ENCODE measurements at regions not wholly inside any gene's neighbourhood (a gene's known extent, or its start where the extent isn't known, plus 50 kb on each side); places are given as distances from the start of the nearest gene placed in this dataset.
"Not testable (repeated sequence)": the region's sequence is repeated elsewhere in the genome, so short reads cannot be mapped to it uniquely, and the experiment has no call there.

- ATAC-seq (no peak), DNase-seq (no peak)
- Mint-ChIP-seq H3K27me3 (no peaks in the 10 kb centered on the region), H3K4me3 (no peak overlapping the region), H3K9me3 (peaks cover 0 to 16% (median 11%) of the 10 kb centered on the region in 11 donors), H3K27ac (no peak overlapping the region), H3K4me1 (no peaks in the 10 kb centered on the region), H3K36me3 (no peaks in the 10 kb centered on the region)
- no peak overlapping the region for H3K4me3 ChIP-seq (ENCODE audit: low read length)
- no peak overlapping the region for H3K27ac ChIP-seq (ENCODE audit: low read depth, low read length)
- ChIA-PET CTCF (no interaction called here), POLR2A (no interaction called here)
- H3K36me3 ChIP-seq (ENCODE audit: control insufficient read depth in 2 of 3, insufficient read depth in 3 of 3, low read length in 3 of 3), result no peaks in the 10 kb centered on the region
- H3K4me1 ChIP-seq (ENCODE audit: control insufficient read depth in 2 of 2, insufficient read depth in 2 of 2, low read length in 2 of 2), result no peaks in the 10 kb centered on the region
- no peaks in the 10 kb centered on the region for H3K27me3 ChIP-seq (ENCODE audit: control insufficient read depth in 2 of 2, insufficient read depth in 2 of 2, low read length in 2 of 2)
- no peaks in the 10 kb centered on the region for H3K9me3 ChIP-seq (ENCODE audit: control insufficient read depth in 2 of 3, low read length in 3 of 3)
- intact Hi-C loops (cut with micrococcal nuclease), result no loop called here
These were observed 364.4 kb upstream of the API5 start for GRCh38 chr11:42947405-42947804.

DNA sequence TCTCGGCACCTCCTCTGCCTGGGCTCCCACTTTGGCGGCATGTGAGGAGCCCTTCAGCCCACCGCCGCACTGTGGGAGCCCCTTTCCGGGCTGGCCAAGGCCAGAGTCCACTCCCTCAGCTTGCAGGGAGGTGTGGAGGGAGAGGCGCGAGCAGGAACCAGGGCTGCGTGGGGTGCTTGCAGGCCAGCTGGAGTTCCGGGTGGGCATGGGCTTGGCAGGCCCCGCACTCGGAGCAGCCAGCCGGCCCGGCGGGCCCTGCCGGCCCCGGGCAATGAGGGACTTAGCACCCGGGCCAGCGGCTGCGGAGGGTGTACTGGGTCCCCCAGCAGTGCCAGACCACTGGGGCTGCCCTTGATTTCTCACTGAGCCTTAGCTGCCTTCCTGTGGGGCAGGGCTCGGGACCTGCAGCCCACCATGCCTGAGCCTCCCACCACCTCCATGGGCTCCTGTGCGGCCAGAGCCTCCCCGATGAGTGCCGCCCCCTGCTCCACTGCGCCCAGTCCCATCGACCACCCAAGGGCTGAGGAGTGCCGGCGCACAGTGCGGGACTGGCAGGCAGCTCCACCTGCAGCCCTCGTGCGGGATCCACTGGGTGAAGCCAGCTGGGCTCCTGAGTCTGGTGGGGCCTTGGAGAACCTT lies 361.9 kb upstream of the API5 start:
- H3K27me3 ChIP-seq (ENCODE audit: control insufficient read depth in 2 of 2, insufficient read depth in 2 of 2, low read length in 2 of 2); H3K4me1 Mint-ChIP-seq; H3K27me3 Mint-ChIP-seq; H3K27ac ChIP-seq (ENCODE audit: low read depth, low read length); H3K9me3 ChIP-seq (ENCODE audit: control insufficient read depth in 2 of 3, low read length in 3 of 3); intact Hi-C loops (cut with micrococcal nuclease); H3K4me3 Mint-ChIP-seq; DNase-seq; POLR2A ChIA-PET; CTCF ChIA-PET; H3K36me3 ChIP-seq (ENCODE audit: control insufficient read depth in 2 of 3, insufficient read depth in 3 of 3, low read length in 3 of 3); H3K4me3 ChIP-seq (ENCODE audit: low read length); ATAC-seq; H3K36me3 Mint-ChIP-seq; H3K27ac Mint-ChIP-seq; H3K4me1 ChIP-seq (ENCODE audit: control insufficient read depth in 2 of 2, insufficient read depth in 2 of 2, low read length in 2 of 2): not testable (repeated sequence)
- peaks cover 0 to 16% (median 9%) of the 10 kb centered on the region in 11 donors for H3K9me3 Mint-ChIP-seq

GRCh38 chr11:42951266-42951665 lies 360.5 kb upstream of the API5 start:
- Histone ChIP-seq H3K27ac (ENCODE audit: low read depth, low read length) (no peak overlapping the region), H3K4me3 (ENCODE audit: low read length) (no peak overlapping the region), H3K27me3 (ENCODE audit: control insufficient read depth in 2 of 2, insufficient read depth in 2 of 2, low read length in 2 of 2) (no peaks in the 10 kb centered on the region), H3K4me1 (ENCODE audit: control insufficient read depth in 2 of 2, insufficient read depth in 2 of 2, low read length in 2 of 2) (no peaks in the 10 kb centered on the region), H3K36me3 (ENCODE audit: control insufficient read depth in 2 of 3, insufficient read depth in 3 of 3, low read length in 3 of 3) (no peaks in the 10 kb centered on the region), H3K9me3 (ENCODE audit: control insufficient read depth in 2 of 3, low read length in 3 of 3) (no peaks in the 10 kb centered on the region)
- intact Hi-C loops (cut with micrococcal nuclease), result no loop called here
- no peak overlapping the region for H3K4me3 Mint-ChIP-seq
- no peak for DNase-seq
- no peaks in the 10 kb centered on the region for H3K4me1 Mint-ChIP-seq
- ChIA-PET CTCF (no interaction called here), POLR2A (no interaction called here)
- no peaks in the 10 kb centered on the region for H3K36me3 Mint-ChIP-seq
- H3K9me3 Mint-ChIP-seq, result peaks cover 0 to 16% (median 11%) of the 10 kb centered on the region in 11 donors
- H3K27me3 Mint-ChIP-seq, result no peaks in the 10 kb centered on the region
- no peak for ATAC-seq
- no peak overlapping the region for H3K27ac Mint-ChIP-seq

- Mint-ChIP-seq H3K4me3 (no peak overlapping the region), H3K36me3 (peaks cover 0 to 3% (median 0%) of the 10 kb centered on the region in 5 donors), H3K27ac (no peak overlapping the region), H3K9me3 (peaks cover 0 to 8% (median 3%) of the 10 kb centered on the region in 11 donors), H3K27me3 (no peaks in the 10 kb centered on the region), H3K4me1 (no peaks in the 10 kb centered on the region)
- no peaks in the 10 kb centered on the region for H3K9me3 ChIP-seq (ENCODE audit: control insufficient read depth in 2 of 3, low read length in 3 of 3)
- ATAC-seq (no peak), DNase-seq (no peak)
- H3K4me1 ChIP-seq (ENCODE audit: control insufficient read depth in 2 of 2, insufficient read depth in 2 of 2, low read length in 2 of 2), result no peaks in the 10 kb centered on the region
- H3K36me3 ChIP-seq (ENCODE audit: control insufficient read depth in 2 of 3, insufficient read depth in 3 of 3, low read length in 3 of 3), result no peaks in the 10 kb centered on the region
- ChIA-PET CTCF (no interaction called here), POLR2A (no interaction called here)
- H3K27me3 ChIP-seq (ENCODE audit: control insufficient read depth in 2 of 2, insufficient read depth in 2 of 2, low read length in 2 of 2), result no peaks in the 10 kb centered on the region
- no peak overlapping the region for H3K27ac ChIP-seq (ENCODE audit: low read depth, low read length)
- H3K4me3 ChIP-seq (ENCODE audit: low read length), result no peak overlapping the region
- intact Hi-C loops (cut with micrococcal nuclease), result no loop called here
These were observed 354.0 kb upstream of the API5 start for GRCh38 chr11:42957831-42958230.

DNA sequence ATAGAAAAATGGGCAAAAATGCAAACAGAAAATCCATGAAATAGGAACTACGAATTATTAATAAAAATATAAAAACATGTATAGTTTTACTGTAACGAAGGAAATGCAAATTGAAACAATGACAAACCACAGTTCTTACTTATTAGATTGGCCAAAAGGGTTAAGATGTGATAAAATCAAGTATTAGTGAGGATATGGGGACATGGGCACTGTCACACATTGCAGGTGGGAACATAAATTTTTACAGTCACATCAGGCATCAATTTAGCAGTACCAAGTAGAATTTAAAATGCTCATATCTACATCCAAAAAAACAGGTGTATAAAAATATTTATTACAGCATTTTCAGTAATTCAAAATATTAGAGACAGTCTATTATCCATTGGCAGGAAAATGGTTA lies 353.2 kb upstream of the API5 start:
- Histone ChIP-seq H3K36me3 (ENCODE audit: control insufficient read depth in 2 of 3, insufficient read depth in 3 of 3, low read length in 3 of 3) (no peaks in the 10 kb centered on the region), H3K27ac (ENCODE audit: low read depth, low read length) (no peak overlapping the region), H3K4me3 (ENCODE audit: low read length) (no peak overlapping the region), H3K4me1 (ENCODE audit: control insufficient read depth in 2 of 2, insufficient read depth in 2 of 2, low read length in 2 of 2) (no peaks in the 10 kb centered on the region), H3K9me3 (ENCODE audit: control insufficient read depth in 2 of 3, low read length in 3 of 3) (no peaks in the 10 kb centered on the region), H3K27me3 (ENCODE audit: control insufficient read depth in 2 of 2, insufficient read depth in 2 of 2, low read length in 2 of 2) (no peaks in the 10 kb centered on the region)
- CTCF ChIA-PET, result no interaction called here
- no peak overlapping the region for H3K4me3 Mint-ChIP-seq
- H3K9me3 Mint-ChIP-seq, result peaks cover 0 to 11% (median 4%) of the 10 kb centered on the region in 11 donors
- intact Hi-C loops (cut with micrococcal nuclease), result no loop called here
- H3K36me3 Mint-ChIP-seq, result peaks cover 0 to 6% (median 0%) of the 10 kb centered on the region in 5 donors
- H3K4me1 Mint-ChIP-seq, result no peaks in the 10 kb centered on the region
- POLR2A ChIA-PET, result no interaction called here
- no peak for DNase-seq
- no peaks in the 10 kb centered on the region for H3K27me3 Mint-ChIP-seq
- no peak for ATAC-seq
- H3K27ac Mint-ChIP-seq, result no peak overlapping the region

DNA sequence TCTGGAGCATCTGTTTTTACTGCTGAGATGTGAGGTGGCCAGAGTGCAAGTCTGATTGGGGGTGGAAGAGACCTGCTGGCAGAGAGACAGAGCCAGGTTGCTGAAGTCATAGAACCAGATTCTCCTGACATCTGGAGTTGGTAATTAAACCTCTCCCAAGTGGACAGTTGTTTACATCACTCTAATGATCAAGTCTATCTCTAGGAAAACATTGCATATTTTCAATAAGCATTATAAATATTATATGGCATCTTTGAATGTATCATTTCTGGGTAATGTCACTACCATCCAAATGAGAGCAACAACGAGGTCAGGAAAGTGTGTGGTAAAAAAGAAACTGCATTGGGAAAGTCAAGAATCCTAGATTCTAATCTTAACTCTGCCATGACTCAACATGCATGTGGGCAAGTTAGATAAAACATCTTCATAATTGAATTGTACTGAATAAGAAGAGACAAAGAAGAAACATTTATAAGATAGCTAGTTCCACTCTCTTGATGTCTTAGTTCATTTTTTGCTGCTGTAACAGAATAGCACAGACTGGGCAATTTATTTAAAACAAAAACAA lies 351.2 kb upstream of the API5 start:
- DNase-seq (no peak), ATAC-seq (no peak)
- peaks cover 0 to 15% (median 3%) of the 10 kb centered on the region in 11 donors for H3K9me3 Mint-ChIP-seq
- no peaks in the 10 kb centered on the region for H3K27me3 ChIP-seq (ENCODE audit: control insufficient read depth in 2 of 2, insufficient read depth in 2 of 2, low read length in 2 of 2)
- no peaks in the 10 kb centered on the region for H3K4me1 Mint-ChIP-seq
- H3K4me3 ChIP-seq (ENCODE audit: low read length), result no peak overlapping the region
- no peak overlapping the region for H3K4me3 Mint-ChIP-seq
- no peak overlapping the region for H3K27ac Mint-ChIP-seq
- H3K36me3 Mint-ChIP-seq, result peaks cover 0 to 6% (median 0%) of the 10 kb centered on the region in 5 donors
- H3K27me3 Mint-ChIP-seq, result no peaks in the 10 kb centered on the region
- no peak overlapping the region for H3K27ac ChIP-seq (ENCODE audit: low read depth, low read length)
- POLR2A ChIA-PET, result no interaction called here
- H3K4me1 ChIP-seq (ENCODE audit: control insufficient read depth in 2 of 2, insufficient read depth in 2 of 2, low read length in 2 of 2), result no peaks in the 10 kb centered on the region
- H3K36me3 ChIP-seq (ENCODE audit: control insufficient read depth in 2 of 3, insufficient read depth in 3 of 3, low read length in 3 of 3), result no peaks in the 10 kb centered on the region
- intact Hi-C loops (cut with micrococcal nuclease), result no loop called here
- CTCF ChIA-PET, result no interaction called here
- no peaks in the 10 kb centered on the region for H3K9me3 ChIP-seq (ENCODE audit: control insufficient read depth in 2 of 3, low read length in 3 of 3)

GRCh38 chr11:42967653-42968052 lies 344.1 kb upstream of the API5 start:
- no peaks in the 10 kb centered on the region for H3K4me1 ChIP-seq (ENCODE audit: control insufficient read depth in 2 of 2, insufficient read depth in 2 of 2, low read length in 2 of 2)
- H3K9me3 ChIP-seq (ENCODE audit: control insufficient read depth in 2 of 3, low read length in 3 of 3), result no peaks in the 10 kb centered on the region
- POLR2A ChIA-PET, result no interaction called here
- Mint-ChIP-seq H3K27ac (no peak overlapping the region), H3K9me3 (peaks cover 0 to 21% (median 4%) of the 10 kb centered on the region in 11 donors), H3K27me3 (no peaks in the 10 kb centered on the region), H3K4me3 (no peak overlapping the region), H3K36me3 (peaks cover 0 to 3% (median 0%) of the 10 kb centered on the region in 5 donors), H3K4me1 (no peaks in the 10 kb centered on the region)
- CTCF ChIA-PET, result no interaction called here
- no peak overlapping the region for H3K27ac ChIP-seq (ENCODE audit: low read depth, low read length)
- H3K36me3 ChIP-seq (ENCODE audit: control insufficient read depth in 2 of 3, insufficient read depth in 3 of 3, low read length in 3 of 3), result no peaks in the 10 kb centered on the region
- H3K27me3 ChIP-seq (ENCODE audit: control insufficient read depth in 2 of 2, insufficient read depth in 2 of 2, low read length in 2 of 2), result no peaks in the 10 kb centered on the region
- H3K4me3 ChIP-seq (ENCODE audit: low read length), result no peak overlapping the region
- DNase-seq (no peak), ATAC-seq (no peak)
- intact Hi-C loops (cut with micrococcal nuclease), result no loop called here

Measured in naive thymus-derived CD4-positive, alpha-beta T cell (primary cell).